ENCODE measurements at regions not wholly inside any gene's neighbourhood (a gene's known extent, or its start where the extent isn't known, plus 50 kb on each side); places are given as distances from the start of the nearest gene placed in this dataset.

DNA sequence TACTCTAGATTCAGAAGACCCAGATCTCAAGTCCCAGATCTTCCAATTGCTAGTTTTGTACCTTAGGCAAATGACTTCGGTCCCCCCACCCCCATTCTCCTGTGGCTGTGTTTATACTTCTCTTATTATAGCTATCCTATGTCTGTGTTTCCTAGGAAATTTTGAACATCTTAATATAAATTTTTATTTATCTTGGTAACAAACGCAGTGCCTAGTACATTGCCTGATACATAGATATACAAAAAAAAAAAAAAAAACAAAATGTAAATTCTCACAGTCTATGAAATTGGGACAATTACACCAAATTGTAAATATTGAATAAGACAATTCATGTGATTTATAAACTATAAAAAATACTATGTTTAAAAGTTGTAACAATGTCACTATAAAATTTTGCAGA, 84.1 kb upstream of the SLC44A3 start:
- TF ChIP-seq TAF1 (IDR thresholded peaks at IDR 0.05; ENCODE audit: borderline replicate concordance, insufficient read depth, low read length) (no peak), POLR2AphosphoS5 (IDR thresholded peaks at IDR 0.05; ENCODE audit: low read depth, low read length) (no peak), SIN3A (IDR thresholded peaks at IDR 0.05; ENCODE audit: borderline replicate concordance, insufficient read depth, low read length) (no peak)
- TF ChIP-seq, protein P1, sequence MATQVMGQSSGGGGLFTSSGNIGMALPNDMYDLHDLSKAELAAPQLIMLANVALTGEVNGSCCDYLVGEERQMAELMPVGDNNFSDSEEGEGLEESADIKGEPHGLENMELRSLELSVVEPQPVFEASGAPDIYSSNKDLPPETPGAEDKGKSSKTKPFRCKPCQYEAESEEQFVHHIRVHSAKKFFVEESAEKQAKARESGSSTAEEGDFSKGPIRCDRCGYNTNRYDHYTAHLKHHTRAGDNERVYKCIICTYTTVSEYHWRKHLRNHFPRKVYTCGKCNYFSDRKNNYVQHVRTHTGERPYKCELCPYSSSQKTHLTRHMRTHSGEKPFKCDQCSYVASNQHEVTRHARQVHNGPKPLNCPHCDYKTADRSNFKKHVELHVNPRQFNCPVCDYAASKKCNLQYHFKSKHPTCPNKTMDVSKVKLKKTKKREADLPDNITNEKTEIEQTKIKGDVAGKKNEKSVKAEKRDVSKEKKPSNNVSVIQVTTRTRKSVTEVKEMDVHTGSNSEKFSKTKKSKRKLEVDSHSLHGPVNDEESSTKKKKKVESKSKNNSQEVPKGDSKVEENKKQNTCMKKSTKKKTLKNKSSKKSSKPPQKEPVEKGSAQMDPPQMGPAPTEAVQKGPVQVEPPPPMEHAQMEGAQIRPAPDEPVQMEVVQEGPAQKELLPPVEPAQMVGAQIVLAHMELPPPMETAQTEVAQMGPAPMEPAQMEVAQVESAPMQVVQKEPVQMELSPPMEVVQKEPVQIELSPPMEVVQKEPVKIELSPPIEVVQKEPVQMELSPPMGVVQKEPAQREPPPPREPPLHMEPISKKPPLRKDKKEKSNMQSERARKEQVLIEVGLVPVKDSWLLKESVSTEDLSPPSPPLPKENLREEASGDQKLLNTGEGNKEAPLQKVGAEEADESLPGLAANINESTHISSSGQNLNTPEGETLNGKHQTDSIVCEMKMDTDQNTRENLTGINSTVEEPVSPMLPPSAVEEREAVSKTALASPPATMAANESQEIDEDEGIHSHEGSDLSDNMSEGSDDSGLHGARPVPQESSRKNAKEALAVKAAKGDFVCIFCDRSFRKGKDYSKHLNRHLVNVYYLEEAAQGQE (IDR thresholded peaks at IDR 0.05; ENCODE audit: insufficient read depth in 1 of 2, low read depth in 2 of 2, low read length in 2 of 2) = no peak
